HL-60 (cell line): ENCODE measurements at regions not wholly inside any gene's neighbourhood (a gene's known extent, or its start where the extent isn't known, plus 50 kb on each side); places are given as distances from the start of the nearest gene placed in this dataset.

Experiments
- POLR2AphosphoS5 ChIP-seq: IDR thresholded peaks from 2 replicates; pipeline ENCODE4 v1.6.1; 2012; ENCODE audit warnings: low read depth
- TF ChIP-seq, protein P1 (sequence below): IDR thresholded peaks from 2 replicates; pipeline ENCODE4 v1.6.1; 2012; ENCODE audit warnings: low read depth; ENCODE audit not compliant: insufficient replicate concordance

DNA sequence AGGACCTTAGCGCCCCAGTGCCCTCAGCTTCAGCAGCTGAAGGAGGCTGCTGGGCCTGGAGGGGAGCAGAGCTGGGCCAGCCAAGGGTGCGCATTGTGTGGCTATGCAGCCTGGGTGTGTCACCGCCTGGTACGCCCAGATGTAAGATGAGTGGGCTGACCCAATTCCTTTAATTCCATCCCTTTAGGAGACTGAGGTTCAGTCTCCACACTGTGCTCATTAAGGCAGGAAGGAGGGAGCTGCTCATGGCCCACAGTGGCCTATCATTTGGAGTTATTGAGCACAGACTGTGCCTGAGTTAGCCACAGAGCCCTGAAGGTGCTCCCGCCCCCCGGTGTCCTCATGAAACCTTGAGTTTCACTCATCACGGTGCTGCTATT is 194.1 kb upstream of the GLI2 start:
- TF ChIP-seq POLR2AphosphoS5 = no peak
- TF ChIP-seq, protein P1, sequence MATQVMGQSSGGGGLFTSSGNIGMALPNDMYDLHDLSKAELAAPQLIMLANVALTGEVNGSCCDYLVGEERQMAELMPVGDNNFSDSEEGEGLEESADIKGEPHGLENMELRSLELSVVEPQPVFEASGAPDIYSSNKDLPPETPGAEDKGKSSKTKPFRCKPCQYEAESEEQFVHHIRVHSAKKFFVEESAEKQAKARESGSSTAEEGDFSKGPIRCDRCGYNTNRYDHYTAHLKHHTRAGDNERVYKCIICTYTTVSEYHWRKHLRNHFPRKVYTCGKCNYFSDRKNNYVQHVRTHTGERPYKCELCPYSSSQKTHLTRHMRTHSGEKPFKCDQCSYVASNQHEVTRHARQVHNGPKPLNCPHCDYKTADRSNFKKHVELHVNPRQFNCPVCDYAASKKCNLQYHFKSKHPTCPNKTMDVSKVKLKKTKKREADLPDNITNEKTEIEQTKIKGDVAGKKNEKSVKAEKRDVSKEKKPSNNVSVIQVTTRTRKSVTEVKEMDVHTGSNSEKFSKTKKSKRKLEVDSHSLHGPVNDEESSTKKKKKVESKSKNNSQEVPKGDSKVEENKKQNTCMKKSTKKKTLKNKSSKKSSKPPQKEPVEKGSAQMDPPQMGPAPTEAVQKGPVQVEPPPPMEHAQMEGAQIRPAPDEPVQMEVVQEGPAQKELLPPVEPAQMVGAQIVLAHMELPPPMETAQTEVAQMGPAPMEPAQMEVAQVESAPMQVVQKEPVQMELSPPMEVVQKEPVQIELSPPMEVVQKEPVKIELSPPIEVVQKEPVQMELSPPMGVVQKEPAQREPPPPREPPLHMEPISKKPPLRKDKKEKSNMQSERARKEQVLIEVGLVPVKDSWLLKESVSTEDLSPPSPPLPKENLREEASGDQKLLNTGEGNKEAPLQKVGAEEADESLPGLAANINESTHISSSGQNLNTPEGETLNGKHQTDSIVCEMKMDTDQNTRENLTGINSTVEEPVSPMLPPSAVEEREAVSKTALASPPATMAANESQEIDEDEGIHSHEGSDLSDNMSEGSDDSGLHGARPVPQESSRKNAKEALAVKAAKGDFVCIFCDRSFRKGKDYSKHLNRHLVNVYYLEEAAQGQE = no peak
